Endothelial cell (in vitro differentiated cells): ENCODE measurements at regions not wholly inside any gene's neighbourhood (a gene's known extent, or its start where the extent isn't known, plus 50 kb on each side); places are given as distances from the start of the nearest gene placed in this dataset.

Source experiments
- DNase-seq: peaks from one replicate; pipeline ENCODE4 v3.0.0; 2021; ENCODE audit warnings: low spot score
- H3K27ac Mint-ChIP-seq: one replicate; pipeline ENCODE4 v1.8.0; 2021; ENCODE audit warnings: mixed read lengths, inconsistent platforms; ENCODE audit not compliant: unreplicated experiment
- H3K27me3 Mint-ChIP-seq: one replicate; pipeline ENCODE4 v1.8.0; 2021; ENCODE audit warnings: mild to moderate bottlenecking, moderate library complexity, mixed read lengths, inconsistent platforms; ENCODE audit not compliant: unreplicated experiment
- H3K36me3 Mint-ChIP-seq: one replicate; pipeline ENCODE4 v1.8.0; 2021; ENCODE audit warnings: mild to moderate bottlenecking, low read depth, mixed read lengths, inconsistent platforms; ENCODE audit not compliant: unreplicated experiment
- H3K4me1 Mint-ChIP-seq: one replicate; pipeline ENCODE4 v1.8.0; 2021; ENCODE audit warnings: mild to moderate bottlenecking, mixed read lengths, inconsistent platforms; ENCODE audit not compliant: unreplicated experiment
- H3K4me3 Mint-ChIP-seq: one replicate; pipeline ENCODE4 v1.8.0; 2021; ENCODE audit warnings: mild to moderate bottlenecking, mixed read lengths, inconsistent platforms; ENCODE audit not compliant: unreplicated experiment
- H3K9me3 Mint-ChIP-seq: one replicate; pipeline ENCODE4 v1.8.0; 2021; ENCODE audit warnings: mixed read lengths, inconsistent platforms; ENCODE audit not compliant: unreplicated experiment
- CTCF ChIP-seq: fragments of 200-600 bp; sonication (generic); IDR thresholded peaks from one replicate; pipeline ENCODE4 v1.5.0; 2021; ENCODE audit warnings: antibody characterized with exemption; ENCODE audit not compliant: unreplicated experiment

GRCh38 chr15:92772061-92772460 is 116.5 kb upstream of the FAM174B start:
- no peak for TF ChIP-seq CTCF
- peaks cover 2% of the 10 kb centered on the region for H3K27me3 Mint-ChIP-seq
- no peak overlapping the region for H3K27ac Mint-ChIP-seq

GRCh38 chr15:92772626-92773244 is 117.2 kb upstream of the FAM174B start:
- Mint-ChIP-seq H3K9me3 (peaks cover 5% of the 10 kb centered on the region), H3K36me3 (peaks cover 4% of the 10 kb centered on the region), H3K4me1 (peaks cover 2% of the 10 kb centered on the region), H3K27ac (no peak overlapping the region), H3K4me3 (no peak overlapping the region), H3K27me3 (peaks cover 2% of the 10 kb centered on the region)
- DNase-seq, result no peak
- no peak for TF ChIP-seq CTCF

More at GRCh38 chr15:92772061-92772460, 116.5 kb upstream of the FAM174B start:
- Mint-ChIP-seq H3K4me1 (peaks cover 2% of the 10 kb centered on the region), H3K36me3 (peaks cover 4% of the 10 kb centered on the region), H3K9me3 (peaks cover 5% of the 10 kb centered on the region), H3K4me3 (no peak overlapping the region)
- DNase-seq, result no peak

GRCh38 chr15:92773340-92773739 is 117.8 kb upstream of the FAM174B start:
- Mint-ChIP-seq H3K4me3 (no peak overlapping the region), H3K27me3 (peaks cover 2% of the 10 kb centered on the region), H3K36me3 (peaks cover 4% of the 10 kb centered on the region), H3K4me1 (peaks cover 2% of the 10 kb centered on the region), H3K9me3 (peaks cover 5% of the 10 kb centered on the region), H3K27ac (no peak overlapping the region)
- DNase-seq, result no peak
- TF ChIP-seq CTCF, result no peak

- Mint-ChIP-seq H3K4me1 (peaks cover 6% of the 10 kb centered on the region), H3K27ac (no peak overlapping the region), H3K27me3 (peaks cover 2% of the 10 kb centered on the region), H3K9me3 (no peaks in the 10 kb centered on the region), H3K36me3 (no peaks in the 10 kb centered on the region), H3K4me3 (no peak overlapping the region)
- TF ChIP-seq CTCF, result no peak
- no peak for DNase-seq
Measured at GRCh38 chr15:92779874-92780273, 120.2 kb upstream of the CHD2 start.

GRCh38 chr15:92780843-92781242 is 119.3 kb upstream of the CHD2 start:
- Mint-ChIP-seq H3K4me1 (peaks cover 6% of the 10 kb centered on the region), H3K27ac (no peak overlapping the region), H3K4me3 (no peak overlapping the region), H3K27me3 (peaks cover 2% of the 10 kb centered on the region), H3K36me3 (peaks cover 3% of the 10 kb centered on the region), H3K9me3 (no peaks in the 10 kb centered on the region)
- TF ChIP-seq CTCF, result no peak
- no peak for DNase-seq
